SU-DHL-6 (cell line): ENCODE measurements at regions not wholly inside any gene's neighbourhood (a gene's known extent, or its start where the extent isn't known, plus 50 kb on each side); places are given as distances from the start of the nearest gene placed in this dataset.

ENCODE experiments used
- EZH2phosphoT487 ChIP-seq: fragments of 200-600 bp; sonication (generic), shearing (Covaris generic); conservative IDR thresholded peaks from 2 replicates; pipeline ENCODE4 v1.6.1; 2018; ENCODE audit warnings: mild to moderate bottlenecking, antibody characterized with exemption, low read length, moderate library complexity, mixed read lengths
- TF ChIP-seq, protein P1 (sequence below): fragments of 200-600 bp; sonication (generic); IDR thresholded peaks from one replicate; pipeline ENCODE4 v1.5.1; 2017; ENCODE audit warnings: antibody characterized with exemption, mild to moderate bottlenecking, low read length, moderate library complexity; ENCODE audit not compliant: insufficient read depth, poor library complexity, severe bottlenecking

- TF ChIP-seq, protein P1, sequence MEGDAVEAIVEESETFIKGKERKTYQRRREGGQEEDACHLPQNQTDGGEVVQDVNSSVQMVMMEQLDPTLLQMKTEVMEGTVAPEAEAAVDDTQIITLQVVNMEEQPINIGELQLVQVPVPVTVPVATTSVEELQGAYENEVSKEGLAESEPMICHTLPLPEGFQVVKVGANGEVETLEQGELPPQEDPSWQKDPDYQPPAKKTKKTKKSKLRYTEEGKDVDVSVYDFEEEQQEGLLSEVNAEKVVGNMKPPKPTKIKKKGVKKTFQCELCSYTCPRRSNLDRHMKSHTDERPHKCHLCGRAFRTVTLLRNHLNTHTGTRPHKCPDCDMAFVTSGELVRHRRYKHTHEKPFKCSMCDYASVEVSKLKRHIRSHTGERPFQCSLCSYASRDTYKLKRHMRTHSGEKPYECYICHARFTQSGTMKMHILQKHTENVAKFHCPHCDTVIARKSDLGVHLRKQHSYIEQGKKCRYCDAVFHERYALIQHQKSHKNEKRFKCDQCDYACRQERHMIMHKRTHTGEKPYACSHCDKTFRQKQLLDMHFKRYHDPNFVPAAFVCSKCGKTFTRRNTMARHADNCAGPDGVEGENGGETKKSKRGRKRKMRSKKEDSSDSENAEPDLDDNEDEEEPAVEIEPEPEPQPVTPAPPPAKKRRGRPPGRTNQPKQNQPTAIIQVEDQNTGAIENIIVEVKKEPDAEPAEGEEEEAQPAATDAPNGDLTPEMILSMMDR = no peak
- TF ChIP-seq EZH2phosphoT487 = no peak
These were observed 142.6 kb downstream of the MED10 start for GRCh38 chr5:6235726-6236125.
